Liver (tissue), 8 donors: ENCODE measurements at regions not wholly inside any gene's neighbourhood (a gene's known extent, or its start where the extent isn't known, plus 50 kb on each side); places are given as distances from the start of the nearest gene placed in this dataset.

Source experiments
- DNase-seq: peaks from one replicate; pipeline ENCODE4 v3.0.0-alpha.2; 2017; ENCODE audit warnings: low spot score
- H3K27ac ChIP-seq, 2 donors: one replicate each; pipeline ENCODE4 v1.7.0; 2013; ENCODE audit warnings: inconsistent platforms in 2 of 2, low read length in 2 of 2, control low read depth in 1 of 2, low read depth in 1 of 2, mild to moderate bottlenecking in 1 of 2
- H3K27me3 ChIP-seq, 4 donors: one replicate each; pipeline versions ENCODE4 v1.6.1 to v1.7.0; 2013; ENCODE audit warnings: low read length in 3 of 4, inconsistent platforms in 1 of 4, mild to moderate bottlenecking in 1 of 4, moderate library complexity in 1 of 4; ENCODE audit not compliant: control insufficient read depth in 4 of 4, insufficient read depth in 4 of 4
- H3K36me3 ChIP-seq, 4 donors: one replicate each; pipeline versions ENCODE4 v1.6.1 to v1.7.0; 2013; ENCODE audit warnings: low read length in 3 of 4, mild to moderate bottlenecking in 3 of 4, low read depth in 1 of 4, moderate library complexity in 1 of 4; ENCODE audit not compliant: control insufficient read depth in 4 of 4, insufficient read depth in 3 of 4
- H3K4me1 ChIP-seq, 4 donors: one replicate each; pipeline versions ENCODE4 v1.6.1 to v1.7.0; 2013; ENCODE audit warnings: low read length in 3 of 4, mild to moderate bottlenecking in 3 of 4, moderate library complexity in 1 of 4; ENCODE audit not compliant: control insufficient read depth in 4 of 4, insufficient read depth in 4 of 4
- H3K4me3 ChIP-seq, 3 donors: one replicate each; pipeline versions ENCODE4 v1.6.1 to v1.7.0; 2013; ENCODE audit warnings: low read length in 3 of 3, control low read depth in 1 of 3, low read depth in 1 of 3, mild to moderate bottlenecking in 1 of 3
- H3K9ac ChIP-seq, 2 donors: one replicate each; pipeline ENCODE4 v1.7.0; 2013; ENCODE audit warnings: low read length in 2 of 2, mild to moderate bottlenecking in 2 of 2, moderate library complexity in 2 of 2, control low read depth in 1 of 2, low read depth in 1 of 2
- H3K9me3 ChIP-seq, 4 donors: one replicate each; pipeline versions ENCODE4 v1.6.1 to v1.7.0; 2013; ENCODE audit warnings: low read length in 3 of 4; ENCODE audit not compliant: control insufficient read depth in 4 of 4
- EGR1 ChIP-seq, 2 donors: IDR thresholded peaks; 2 replicates each; pipeline ENCODE4 v1.6.1; 2016 to 2018; ENCODE audit warnings: antibody characterized with exemption in 2 of 2, low read depth in 2 of 2
- FOXA1 ChIP-seq: IDR thresholded peaks from 2 replicates; pipeline ENCODE4 v1.6.1; 2016; ENCODE audit warnings: antibody characterized with exemption
- FOXA2 ChIP-seq: IDR thresholded peaks from 2 replicates; pipeline ENCODE4 v1.6.1; 2016; ENCODE audit warnings: antibody characterized with exemption
- HNF4A ChIP-seq, 2 donors: conservative IDR thresholded peaks; 2 replicates each; pipeline ENCODE4 v1.6.1; 2016; ENCODE audit warnings: antibody characterized with exemption in 2 of 2, mild to moderate bottlenecking in 2 of 2
- HNF4G ChIP-seq: IDR thresholded peaks from 2 replicates; pipeline ENCODE4 v1.6.1; 2016; ENCODE audit warnings: antibody characterized with exemption
- JUND ChIP-seq, 2 donors: IDR thresholded peaks; 2 replicates each; pipeline ENCODE4 v1.6.1; 2016; ENCODE audit warnings: antibody characterized with exemption in 2 of 2
- RAD21 ChIP-seq, 2 donors: IDR thresholded peaks; 2 replicates each; pipeline ENCODE4 v1.6.1; 2016; ENCODE audit warnings: antibody characterized with exemption in 2 of 2, mild to moderate bottlenecking in 2 of 2
- RXRA ChIP-seq, 2 donors: IDR thresholded peaks; 2 replicates each; pipeline ENCODE4 v1.6.1; 2017 to 2018; ENCODE audit warnings: antibody characterized with exemption in 2 of 2, mild to moderate bottlenecking in 1 of 2
- SP1 ChIP-seq: IDR thresholded peaks from 2 replicates; pipeline ENCODE4 v1.6.1; 2018; ENCODE audit warnings: antibody characterized with exemption, mild to moderate bottlenecking
- TAF1 ChIP-seq: conservative IDR thresholded peaks from 2 replicates; pipeline ENCODE4 v1.6.1; 2016; ENCODE audit warnings: antibody characterized with exemption, mild to moderate bottlenecking
- YY1 ChIP-seq: IDR thresholded peaks from 2 replicates; pipeline ENCODE4 v1.6.1; 2016; ENCODE audit warnings: antibody characterized with exemption, mild to moderate bottlenecking
- WGBS: extraction: QIAGEN DNeasy Blood & Tissue Kit; methylation state at CpG from one replicate; pipeline ENCODE4 v1.1.7; 2013; 5-methylcytosine and 5-hydroxymethylcytosine counted together
- TF ChIP-seq, protein P1 (sequence below): fragments of 150-350 bp; IDR thresholded peaks from 2 replicates; pipeline ENCODE4 v1.5.1; 2017; ENCODE audit warnings: improper control_type of control experiment, low read depth, low read length; ENCODE audit not compliant: missing input control
- TF ChIP-seq, protein P2 (sequence below): IDR thresholded peaks from 2 replicates; pipeline ENCODE4 v1.6.1; 2016; ENCODE audit warnings: antibody characterized with exemption, mild to moderate bottlenecking
- TF ChIP-seq, protein P3 (sequence below): IDR thresholded peaks from 2 replicates; pipeline ENCODE4 v1.6.1; 2016; ENCODE audit warnings: antibody characterized with exemption
- donor health status: healthy.
- donor health status: healthy.
- donor health status: healthy.
- donor health status: healthy.
- donor health status: healthy.

DNA sequence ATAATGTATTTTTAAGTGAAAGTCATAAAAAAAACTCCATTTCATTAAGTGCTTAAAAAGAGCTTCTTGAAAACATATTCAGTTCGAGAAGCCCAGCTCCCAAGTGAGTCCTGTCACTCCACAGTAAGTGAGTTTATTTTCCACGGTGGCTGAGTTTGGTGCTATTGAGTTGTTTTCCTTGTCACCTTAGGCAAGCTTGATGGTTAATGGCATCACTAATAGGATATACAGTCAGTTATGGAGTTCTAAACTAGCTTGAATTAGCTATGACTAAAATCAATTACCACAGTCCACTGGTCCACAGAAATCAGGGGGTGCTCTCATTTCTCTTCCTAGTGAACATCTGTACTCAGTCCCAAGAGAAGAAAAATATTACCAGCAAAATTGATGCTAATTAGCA, 1526.2 kb upstream of the IGFBP7 start:
- Histone ChIP-seq H3K9me3 (no peaks in the 10 kb centered on the region), H3K9ac (no peak overlapping the region), H3K27me3 (peaks cover 0 to 4% (median 0%) of the 10 kb centered on the region in 4 donors), H3K27ac (no peak overlapping the region), H3K36me3 (no peaks in the 10 kb centered on the region), H3K4me1 (no peaks in the 10 kb centered on the region), H3K4me3 (no peak overlapping the region)
- no peak for DNase-seq
- WGBS, result 70% methylated on average over 2 of the region's 2 CpGs
- TF ChIP-seq FOXA2, result no peak
- TF ChIP-seq, protein P1, sequence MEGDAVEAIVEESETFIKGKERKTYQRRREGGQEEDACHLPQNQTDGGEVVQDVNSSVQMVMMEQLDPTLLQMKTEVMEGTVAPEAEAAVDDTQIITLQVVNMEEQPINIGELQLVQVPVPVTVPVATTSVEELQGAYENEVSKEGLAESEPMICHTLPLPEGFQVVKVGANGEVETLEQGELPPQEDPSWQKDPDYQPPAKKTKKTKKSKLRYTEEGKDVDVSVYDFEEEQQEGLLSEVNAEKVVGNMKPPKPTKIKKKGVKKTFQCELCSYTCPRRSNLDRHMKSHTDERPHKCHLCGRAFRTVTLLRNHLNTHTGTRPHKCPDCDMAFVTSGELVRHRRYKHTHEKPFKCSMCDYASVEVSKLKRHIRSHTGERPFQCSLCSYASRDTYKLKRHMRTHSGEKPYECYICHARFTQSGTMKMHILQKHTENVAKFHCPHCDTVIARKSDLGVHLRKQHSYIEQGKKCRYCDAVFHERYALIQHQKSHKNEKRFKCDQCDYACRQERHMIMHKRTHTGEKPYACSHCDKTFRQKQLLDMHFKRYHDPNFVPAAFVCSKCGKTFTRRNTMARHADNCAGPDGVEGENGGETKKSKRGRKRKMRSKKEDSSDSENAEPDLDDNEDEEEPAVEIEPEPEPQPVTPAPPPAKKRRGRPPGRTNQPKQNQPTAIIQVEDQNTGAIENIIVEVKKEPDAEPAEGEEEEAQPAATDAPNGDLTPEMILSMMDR, result no peak
- no peak for TF ChIP-seq EGR1 (IDR thresholded peaks at IDR 0.05; ENCODE audit: low read depth in 2 of 2)
- no peak for TF ChIP-seq FOXA1
- TF ChIP-seq, protein P2, sequence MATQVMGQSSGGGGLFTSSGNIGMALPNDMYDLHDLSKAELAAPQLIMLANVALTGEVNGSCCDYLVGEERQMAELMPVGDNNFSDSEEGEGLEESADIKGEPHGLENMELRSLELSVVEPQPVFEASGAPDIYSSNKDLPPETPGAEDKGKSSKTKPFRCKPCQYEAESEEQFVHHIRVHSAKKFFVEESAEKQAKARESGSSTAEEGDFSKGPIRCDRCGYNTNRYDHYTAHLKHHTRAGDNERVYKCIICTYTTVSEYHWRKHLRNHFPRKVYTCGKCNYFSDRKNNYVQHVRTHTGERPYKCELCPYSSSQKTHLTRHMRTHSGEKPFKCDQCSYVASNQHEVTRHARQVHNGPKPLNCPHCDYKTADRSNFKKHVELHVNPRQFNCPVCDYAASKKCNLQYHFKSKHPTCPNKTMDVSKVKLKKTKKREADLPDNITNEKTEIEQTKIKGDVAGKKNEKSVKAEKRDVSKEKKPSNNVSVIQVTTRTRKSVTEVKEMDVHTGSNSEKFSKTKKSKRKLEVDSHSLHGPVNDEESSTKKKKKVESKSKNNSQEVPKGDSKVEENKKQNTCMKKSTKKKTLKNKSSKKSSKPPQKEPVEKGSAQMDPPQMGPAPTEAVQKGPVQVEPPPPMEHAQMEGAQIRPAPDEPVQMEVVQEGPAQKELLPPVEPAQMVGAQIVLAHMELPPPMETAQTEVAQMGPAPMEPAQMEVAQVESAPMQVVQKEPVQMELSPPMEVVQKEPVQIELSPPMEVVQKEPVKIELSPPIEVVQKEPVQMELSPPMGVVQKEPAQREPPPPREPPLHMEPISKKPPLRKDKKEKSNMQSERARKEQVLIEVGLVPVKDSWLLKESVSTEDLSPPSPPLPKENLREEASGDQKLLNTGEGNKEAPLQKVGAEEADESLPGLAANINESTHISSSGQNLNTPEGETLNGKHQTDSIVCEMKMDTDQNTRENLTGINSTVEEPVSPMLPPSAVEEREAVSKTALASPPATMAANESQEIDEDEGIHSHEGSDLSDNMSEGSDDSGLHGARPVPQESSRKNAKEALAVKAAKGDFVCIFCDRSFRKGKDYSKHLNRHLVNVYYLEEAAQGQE, result no peak
- TF ChIP-seq, protein P3, sequence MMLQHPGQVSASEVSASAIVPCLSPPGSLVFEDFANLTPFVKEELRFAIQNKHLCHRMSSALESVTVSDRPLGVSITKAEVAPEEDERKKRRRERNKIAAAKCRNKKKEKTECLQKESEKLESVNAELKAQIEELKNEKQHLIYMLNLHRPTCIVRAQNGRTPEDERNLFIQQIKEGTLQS, result no peak

DNA sequence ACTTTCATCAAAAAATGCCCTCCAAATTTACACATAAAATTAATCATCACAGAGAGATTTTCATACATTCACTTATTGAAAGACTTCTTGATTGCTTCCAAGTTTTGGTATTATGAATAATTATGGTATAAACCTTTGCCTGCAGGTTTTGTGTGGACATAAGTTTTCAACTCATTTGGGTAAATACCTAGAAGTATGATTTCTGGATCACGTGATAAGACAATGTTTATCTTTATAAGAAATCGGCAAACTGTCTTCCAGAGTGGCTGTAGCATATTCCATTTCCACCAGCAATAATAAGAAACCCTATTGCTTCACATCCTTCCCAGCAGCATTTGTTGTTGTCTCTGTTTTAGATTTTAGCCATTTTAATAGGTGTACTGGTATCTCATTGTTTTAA, 1507.0 kb upstream of the IGFBP7 start:
- no peak for DNase-seq
- H3K4me1 ChIP-seq, result no peaks in the 10 kb centered on the region
- TF ChIP-seq, protein P1, result no peak
- TF ChIP-seq FOXA1 (no peak), YY1 (no peak), HNF4A (conservative IDR thresholded peaks at IDR 0.05) (no peak), HNF4G (no peak), JUND (IDR thresholded peaks at IDR 0.05) (no peak), SP1 (no peak), EGR1 (IDR thresholded peaks at IDR 0.05; ENCODE audit: low read depth in 2 of 2) (no peak), TAF1 (no peak), RXRA (IDR thresholded peaks at IDR 0.05) (no peak), FOXA2 (no peak), RAD21 (IDR thresholded peaks at IDR 0.05) (no peak)
- TF ChIP-seq, protein P3, result no peak
- WGBS, result 73% methylated on average over 2 of the region's 2 CpGs
- H3K27ac ChIP-seq, result no peak overlapping the region
- H3K27me3 ChIP-seq, result no peaks in the 10 kb centered on the region
- H3K4me3 ChIP-seq, result no peak overlapping the region
- H3K9ac ChIP-seq, result no peak overlapping the region
- H3K9me3 ChIP-seq, result no peaks in the 10 kb centered on the region
- H3K36me3 ChIP-seq, result no peaks in the 10 kb centered on the region
